HCT116 (cell line): ENCODE measurements at regions not wholly inside any gene's neighbourhood (a gene's known extent, or its start where the extent isn't known, plus 50 kb on each side); places are given as distances from the start of the nearest gene placed in this dataset.

ENCODE experiments used
- ATAC-seq: fragments of 200-7000 bp; cut with Tn5 transposase; 2 replicates; pipeline ENCODE4 v1.9.1; 2020; ENCODE audit warnings: mild to moderate bottlenecking, moderate library complexity
- BruUV-seq: library from RNA; stranded (reverse); fragments of 400-500 nt; replicated peaks from 2 replicates; lab custom pipeline; 2021; lab: Mats Ljungman, UMichigan
- CTCF ChIA-PET: fragments of 300-600 bp; sonication (Branson Sonifier 250); formaldehyde crosslinking; loops from one replicate; lab custom pipeline; 2021; ENCODE audit warnings: antibody characterized with exemption; lab: Charles Lee
- POLR2A ChIA-PET: fragments of 300-600, 350-600 bp; sonication (Branson Sonifier 250); formaldehyde crosslinking; loops from one replicate; lab custom pipeline; 2021; ENCODE audit warnings: antibody characterized with exemption; lab: Charles Lee
- RAD21 ChIA-PET, 2 experiments: fragments of 300-600 bp; sonication (Branson Sonifier 250); formaldehyde crosslinking; loops; one replicate each; lab custom pipeline; 2023; ENCODE audit warnings: low total read pairs in 2 of 2; ENCODE audit not compliant: uncharacterized antibody in 2 of 2, unreplicated experiment in 2 of 2, low non-redundant PET in 1 of 2; lab: Charles Lee
- DNase-seq: peaks from one replicate; pipeline ENCODE4 v3.0.0-alpha.2; 2010; ENCODE audit warnings: low read depth, low spot score
- H2AFZ ChIP-seq: fragments of 200-600 bp; shearing (Covaris generic), sonication (generic); 2 replicates; pipeline ENCODE4 v1.6.1; 2017; ENCODE audit warnings: low read depth, mixed run types, mixed read lengths, antibody characterized with exemption, low read length; ENCODE audit not compliant: poor library complexity, severe bottlenecking
- H3K27ac ChIP-seq: 2 replicates; pipeline ENCODE4 v1.5.1; 2012; ENCODE audit warnings: low read depth, low read length
- H3K27me3 ChIP-seq: fragments of 200-600 bp; sonication (generic); 2 replicates; pipeline ENCODE4 v1.6.1; 2016; ENCODE audit warnings: mixed run types, low read length, mixed read lengths; ENCODE audit not compliant: insufficient read depth
- H3K36me3 ChIP-seq, 2 experiments: fragments of 200-500 bp in 1 of 2; fragments of 200-600 bp in 1 of 2; sonication (Bioruptor generic) in 1 of 2; sonication (generic) in 1 of 2; 2 replicates each; pipeline versions ENCODE4 v1.5.1 to v1.6.1; 2014 to 2016; ENCODE audit warnings: low read length in 2 of 2, inconsistent platforms in 1 of 2, mixed read lengths in 1 of 2, mixed run types in 1 of 2; ENCODE audit not compliant: insufficient read depth in 2 of 2, control insufficient read depth in 1 of 2
- H3K4me1 ChIP-seq, 2 experiments: fragments of 200-600 bp in 1 of 2; sonication (generic) in 1 of 2; 2 replicates each; pipeline versions ENCODE4 v1.5.1 to v1.6.1; 2012 to 2017; ENCODE audit warnings: low read length in 2 of 2, inconsistent platforms in 1 of 2, mild to moderate bottlenecking in 1 of 2, mixed read lengths in 1 of 2, mixed run types in 1 of 2, moderate library complexity in 1 of 2; ENCODE audit not compliant: insufficient read depth in 2 of 2, control insufficient read depth in 1 of 2
- H3K4me2 ChIP-seq: fragments of 200-600 bp; sonication (generic); 2 replicates; pipeline ENCODE4 v1.6.1; 2017; ENCODE audit warnings: mixed run types, low read length, mixed read lengths
- H3K4me3 ChIP-seq, 2 experiments: fragments of 200-600 bp in 1 of 2; sonication (generic) in 1 of 2; replicated peaks in 1 of 2; 2 replicates each; pipeline ENCODE4 v1.5.1; 2011 to 2016; ENCODE audit warnings: low read length in 2 of 2, control low read depth in 1 of 2, low read depth in 1 of 2, mild to moderate bottlenecking in 1 of 2, mixed read lengths in 1 of 2, mixed run types in 1 of 2
- H3K79me2 ChIP-seq: fragments of 200-600 bp; sonication (generic); 2 replicates; pipeline ENCODE4 v1.6.1; 2017; ENCODE audit warnings: mild to moderate bottlenecking, mixed run types, low read length, moderate library complexity, mixed read lengths; ENCODE audit not compliant: insufficient read depth
- H3K9ac ChIP-seq: fragments of 200-600 bp; sonication (generic); 2 replicates; pipeline ENCODE4 v1.6.1; 2016; ENCODE audit warnings: low read length, mixed read lengths
- H3K9me2 ChIP-seq: fragments of 200-600 bp; sonication (generic), shearing (Covaris generic); 2 replicates; pipeline ENCODE4 v1.6.1; 2017; ENCODE audit warnings: mixed run types, mild to moderate bottlenecking, moderate library complexity; ENCODE audit not compliant: insufficient read depth
- H3K9me3 ChIP-seq, 2 experiments: fragments of 200-500 bp in 1 of 2; fragments of 200-600 bp in 1 of 2; sonication (Bioruptor generic) in 1 of 2; sonication (generic) in 1 of 2; 2 replicates each; pipeline ENCODE4 v1.6.1; 2014 to 2017; ENCODE audit warnings: low read length in 2 of 2, mixed read lengths in 2 of 2, inconsistent platforms in 1 of 2, low read depth in 1 of 2, mild to moderate bottlenecking in 1 of 2, mixed run types in 1 of 2, moderate library complexity in 1 of 2; ENCODE audit not compliant: control insufficient read depth in 1 of 2, insufficient read depth in 1 of 2
- H4K20me1 ChIP-seq: fragments of 200-600 bp; sonication (generic), shearing (Covaris generic); 2 replicates; pipeline ENCODE4 v1.6.1; 2017; ENCODE audit warnings: mixed run types, mild to moderate bottlenecking, moderate library complexity; ENCODE audit not compliant: insufficient read depth
- ATF3 ChIP-seq: IDR thresholded peaks from 2 replicates; pipeline ENCODE4 v1.6.1; 2012
- CTCF ChIP-seq, 3 experiments: fragments of 200-600 bp in 1 of 3; sonication (generic) in 1 of 3; IDR thresholded peaks in 2 of 3; conservative IDR thresholded peaks in 1 of 3; 2 replicates each; pipeline ENCODE4 v1.5.1; 2012 to 2017; ENCODE audit warnings: low read depth in 2 of 3, low read length in 2 of 3, antibody characterized with exemption in 1 of 3, borderline replicate concordance in 1 of 3, control low read depth in 1 of 3, mild to moderate bottlenecking in 1 of 3, mixed read lengths in 1 of 3, mixed run types in 1 of 3, moderate library complexity in 1 of 3; ENCODE audit not compliant: insufficient read depth in 1 of 3
- EGR1 ChIP-seq: IDR thresholded peaks from 2 replicates; pipeline ENCODE4 v1.6.1; 2012; ENCODE audit warnings: low read depth
- ELF1 ChIP-seq: IDR thresholded peaks from 2 replicates; pipeline ENCODE4 v1.6.1; 2012; ENCODE audit warnings: low read depth, borderline replicate concordance
- EZH2 ChIP-seq: fragments of 200-600 bp; sonication (generic); IDR thresholded peaks from 2 replicates; pipeline ENCODE4 v1.6.1; 2017; ENCODE audit warnings: antibody characterized with exemption, mixed run types
- EZH2phosphoT487 ChIP-seq: fragments of 200-600 bp; IDR thresholded peaks from 2 replicates; pipeline ENCODE4 v1.6.1; 2018; ENCODE audit warnings: antibody characterized with exemption, borderline replicate concordance
- FOSL1 ChIP-seq: IDR thresholded peaks from 2 replicates; pipeline ENCODE4 v1.6.1; 2012; ENCODE audit warnings: low read depth
- JUND ChIP-seq: IDR thresholded peaks from 2 replicates; pipeline ENCODE4 v1.6.1; 2012
- MAX ChIP-seq: IDR thresholded peaks from 2 replicates; pipeline ENCODE4 v1.6.1; 2012
- POLR2A ChIP-seq: IDR thresholded peaks from 2 replicates; pipeline ENCODE4 v1.7.0; 2011; ENCODE audit warnings: borderline replicate concordance; ENCODE audit not compliant: insufficient read depth, insufficient read length; ENCODE audit errors: extremely low read depth
- RAD21 ChIP-seq: IDR thresholded peaks from 2 replicates; pipeline ENCODE4 v1.6.1; 2012; ENCODE audit warnings: low read depth, mild to moderate bottlenecking
- REST ChIP-seq: IDR thresholded peaks from 2 replicates; pipeline ENCODE4 v1.6.1; 2012; ENCODE audit warnings: low read depth
- SIN3A ChIP-seq: IDR thresholded peaks from 2 replicates; pipeline ENCODE4 v1.6.1; 2012; ENCODE audit warnings: low read depth
- SRF ChIP-seq: IDR thresholded peaks from 2 replicates; pipeline ENCODE4 v1.6.1; 2012; ENCODE audit warnings: low read depth
- TCF7L2 ChIP-seq: IDR thresholded peaks from 2 replicates; pipeline ENCODE4 v1.7.0; 2011; ENCODE audit warnings: borderline replicate concordance, inconsistent platforms; ENCODE audit not compliant: insufficient read depth, insufficient read length; ENCODE audit errors: extremely low read depth
- YY1 ChIP-seq: IDR thresholded peaks from 2 replicates; pipeline ENCODE4 v1.6.1; 2011; ENCODE audit warnings: low read length, low read depth, moderate library complexity, mild to moderate bottlenecking; ENCODE audit not compliant: insufficient replicate concordance; ENCODE audit errors: extremely low read depth
- ZFX ChIP-seq: fragments of 450-650 bp; IDR thresholded peaks from 2 replicates; pipeline ENCODE4 v1.6.1; 2017
- ZNF274 ChIP-seq: fragments of 200-500 bp; sonication (Bioruptor generic); IDR thresholded peaks from 2 replicates; pipeline ENCODE4 v1.6.1; 2014; ENCODE audit warnings: mild to moderate bottlenecking, low read depth, low read length, inconsistent platforms
- intact Hi-C: fragments of 100-400 bp; cut with micrococcal nuclease; formaldehyde crosslinking; loops from 2 replicates; pipeline ENCODE4 v1.10.0; 2022

GRCh38 chr1:244138399-244138798 is 87.3 kb downstream of the ZBTB18 start:
- H3K27me3 ChIP-seq: peaks cover 82% of the 10 kb centered on the region
- ChIA-PET RAD21 (no interaction called here), CTCF (no interaction called here), POLR2A (no interaction called here)
- H3K4me3 ChIP-seq: no peak overlapping the region
- BruUV-seq: no TSS peak
- no peak overlapping the region for H2AFZ ChIP-seq
- no peaks in the 10 kb centered on the region for H3K79me2 ChIP-seq
- intact Hi-C loops: no loop called here
- H3K9me2 ChIP-seq: no peaks in the 10 kb centered on the region
- ATAC-seq (no peak), DNase-seq (no peak)
- no peak overlapping the region for H3K27ac ChIP-seq
- H3K4me1 ChIP-seq: no peaks in the 10 kb centered on the region
- no peaks in the 10 kb centered on the region for H3K36me3 ChIP-seq
- no peaks in the 10 kb centered on the region for H3K9me3 ChIP-seq
- no peak for TF ChIP-seq CTCF (IDR thresholded peaks at IDR 0.05 in 2 of 3, conservative IDR thresholded peaks at IDR 0.05 in 1 of 3; ENCODE audit: borderline replicate concordance in 1 of 3, insufficient read depth in 1 of 3, low read depth in 2 of 3, low read length in 2 of 3)
- TF ChIP-seq EZH2: no peak
- TF ChIP-seq SRF: no peak
- no peak for TF ChIP-seq JUND
- no peak for TF ChIP-seq EZH2phosphoT487
- TF ChIP-seq SIN3A: no peak
- TF ChIP-seq TCF7L2: no peak
- no peak for TF ChIP-seq ELF1
- TF ChIP-seq EGR1: no peak
- TF ChIP-seq YY1: no peak
- TF ChIP-seq ZNF274: no peak
- TF ChIP-seq FOSL1: no peak
- TF ChIP-seq ZFX: no peak
- TF ChIP-seq RAD21: no peak
- no peak for TF ChIP-seq POLR2A
- TF ChIP-seq MAX: no peak
- no peak for TF ChIP-seq REST
- no peak for TF ChIP-seq ATF3
- H3K4me2 ChIP-seq: no peak overlapping the region
- H4K20me1 ChIP-seq: no peaks in the 10 kb centered on the region
- no peak overlapping the region for H3K9ac ChIP-seq
